ENCODE measurements at regions not wholly inside any gene's neighbourhood (a gene's known extent, or its start where the extent isn't known, plus 50 kb on each side); places are given as distances from the start of the nearest gene placed in this dataset.

- TF ChIP-seq CTCF (conservative IDR thresholded peaks at IDR 0.05) (no peak), EZH2 (IDR thresholded peaks at IDR 0.05; ENCODE audit: low read depth) (no peak)
Observed at GRCh38 chr1:172875892-172876291, 174.8 kb downstream of the TNFSF18 start.
